ENCODE measurements at regions not wholly inside any gene's neighbourhood (a gene's known extent, or its start where the extent isn't known, plus 50 kb on each side); places are given as distances from the start of the nearest gene placed in this dataset.

DNA sequence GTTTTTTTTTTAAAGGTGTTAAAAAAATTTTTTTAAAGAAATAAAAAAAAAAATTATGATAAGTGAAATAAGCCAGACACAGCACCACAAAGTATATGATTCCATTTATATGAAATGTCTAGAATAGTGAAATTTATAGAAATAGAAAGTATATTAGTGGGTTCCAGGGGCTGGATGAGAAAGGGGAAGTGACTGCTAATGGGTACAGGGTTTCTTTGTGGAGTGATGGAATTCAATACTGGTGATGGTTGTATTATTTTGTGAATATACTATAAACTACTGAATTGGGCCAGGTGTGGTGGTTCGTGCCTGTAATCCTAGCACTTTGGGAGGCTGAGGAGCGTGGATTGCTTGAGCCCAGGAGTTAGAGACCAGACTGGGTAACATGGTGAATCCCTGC is 82.2 kb downstream of the KBTBD2 start:
- TF ChIP-seq, protein P1, sequence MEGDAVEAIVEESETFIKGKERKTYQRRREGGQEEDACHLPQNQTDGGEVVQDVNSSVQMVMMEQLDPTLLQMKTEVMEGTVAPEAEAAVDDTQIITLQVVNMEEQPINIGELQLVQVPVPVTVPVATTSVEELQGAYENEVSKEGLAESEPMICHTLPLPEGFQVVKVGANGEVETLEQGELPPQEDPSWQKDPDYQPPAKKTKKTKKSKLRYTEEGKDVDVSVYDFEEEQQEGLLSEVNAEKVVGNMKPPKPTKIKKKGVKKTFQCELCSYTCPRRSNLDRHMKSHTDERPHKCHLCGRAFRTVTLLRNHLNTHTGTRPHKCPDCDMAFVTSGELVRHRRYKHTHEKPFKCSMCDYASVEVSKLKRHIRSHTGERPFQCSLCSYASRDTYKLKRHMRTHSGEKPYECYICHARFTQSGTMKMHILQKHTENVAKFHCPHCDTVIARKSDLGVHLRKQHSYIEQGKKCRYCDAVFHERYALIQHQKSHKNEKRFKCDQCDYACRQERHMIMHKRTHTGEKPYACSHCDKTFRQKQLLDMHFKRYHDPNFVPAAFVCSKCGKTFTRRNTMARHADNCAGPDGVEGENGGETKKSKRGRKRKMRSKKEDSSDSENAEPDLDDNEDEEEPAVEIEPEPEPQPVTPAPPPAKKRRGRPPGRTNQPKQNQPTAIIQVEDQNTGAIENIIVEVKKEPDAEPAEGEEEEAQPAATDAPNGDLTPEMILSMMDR (IDR thresholded peaks at IDR 0.05), result no peak
- no peak for TF ChIP-seq ZFX (IDR thresholded peaks at IDR 0.05; ENCODE audit: borderline replicate concordance)

Data from 22Rv1 (cell line).